Ishikawa (cell line): ENCODE measurements at regions not wholly inside any gene's neighbourhood (a gene's known extent, or its start where the extent isn't known, plus 50 kb on each side); places are given as distances from the start of the nearest gene placed in this dataset.

ENCODE experiments used
- EGR1 ChIP-seq: IDR thresholded peaks from 2 replicates; pipeline ENCODE4 v1.6.1; 2012
- RAD21 ChIP-seq: IDR thresholded peaks from 2 replicates; pipeline ENCODE4 v1.6.1; 2012; ENCODE audit warnings: low read depth

DNA sequence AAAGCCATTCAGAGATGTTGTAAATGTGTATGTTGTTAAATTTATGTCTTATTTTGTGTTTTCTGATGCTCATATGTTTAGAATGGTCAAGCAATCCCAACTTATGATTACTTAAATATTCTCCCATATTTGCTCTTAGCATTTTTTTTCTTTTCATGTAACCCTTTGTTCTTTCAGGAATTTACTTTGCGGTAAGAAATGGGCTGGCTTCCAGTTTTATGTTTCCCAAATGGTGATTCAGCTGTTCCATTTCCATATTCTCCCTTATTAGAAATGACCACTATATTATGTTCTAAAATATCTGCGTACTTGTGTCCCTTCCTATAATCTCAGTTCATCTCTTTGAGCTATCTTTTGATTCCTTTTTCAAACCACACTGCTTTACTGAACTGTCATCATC, 113.7 kb downstream of the CDH26 start:
- no peak for TF ChIP-seq EGR1
- no peak for TF ChIP-seq RAD21
